HG03108 (cell line): ENCODE measurements at regions not wholly inside any gene's neighbourhood (a gene's known extent, or its start where the extent isn't known, plus 50 kb on each side); places are given as distances from the start of the nearest gene placed in this dataset.

Experiments
- ATAC-seq: cut with Tn5 transposase; IDR thresholded peaks from one replicate; pipeline ENCODE4 v1.9.1; 2021; ENCODE audit warnings: moderate library complexity; ENCODE audit not compliant: unreplicated experiment

DNA sequence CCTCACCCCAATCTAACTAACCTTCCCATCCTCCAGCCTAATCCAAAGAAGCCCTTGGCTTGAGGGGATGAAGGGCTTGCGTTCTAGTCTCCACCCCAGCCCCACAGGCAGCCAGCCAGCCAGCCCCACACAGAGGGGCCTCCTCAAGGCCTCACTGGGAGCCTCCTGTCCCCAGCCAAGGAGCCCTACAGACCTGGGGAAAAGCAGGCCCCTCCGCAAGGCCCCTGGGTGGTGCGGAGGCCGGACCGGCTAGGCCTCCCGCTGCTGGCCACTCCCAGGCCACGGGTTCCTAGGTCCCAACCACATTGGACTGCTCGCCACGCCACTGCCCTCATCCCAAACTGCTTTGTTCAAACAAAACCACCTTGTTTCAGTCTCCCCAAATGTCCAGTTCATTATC, 78.0 kb downstream of the ZIC5 start:
- ATAC-seq, result no peak

- no peak for ATAC-seq
Measured at GRCh38 chr13:99892866-99893504, 78.6 kb downstream of the ZIC5 start.

DNA sequence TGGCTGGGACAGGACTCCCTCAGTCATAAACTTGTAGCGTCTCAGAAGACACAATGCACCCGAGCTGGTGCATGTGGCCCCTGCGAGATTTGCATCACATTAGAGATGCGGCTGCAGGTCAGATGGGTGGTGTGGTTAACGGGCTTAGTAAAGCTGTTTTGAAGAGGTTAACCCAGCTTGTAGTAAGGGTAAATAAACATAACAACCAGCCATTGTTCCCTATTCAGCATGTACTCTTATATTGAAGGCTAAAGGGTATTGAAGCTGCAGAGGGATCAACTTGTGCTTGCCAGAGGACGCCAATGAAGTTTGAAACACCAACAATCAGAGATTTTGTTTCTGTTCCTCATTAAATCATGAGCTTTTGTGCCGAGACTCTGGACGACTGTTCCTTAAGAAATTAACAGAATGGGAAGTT, 79.4 kb downstream of the ZIC5 start:
- ATAC-seq, result no peak

DNA sequence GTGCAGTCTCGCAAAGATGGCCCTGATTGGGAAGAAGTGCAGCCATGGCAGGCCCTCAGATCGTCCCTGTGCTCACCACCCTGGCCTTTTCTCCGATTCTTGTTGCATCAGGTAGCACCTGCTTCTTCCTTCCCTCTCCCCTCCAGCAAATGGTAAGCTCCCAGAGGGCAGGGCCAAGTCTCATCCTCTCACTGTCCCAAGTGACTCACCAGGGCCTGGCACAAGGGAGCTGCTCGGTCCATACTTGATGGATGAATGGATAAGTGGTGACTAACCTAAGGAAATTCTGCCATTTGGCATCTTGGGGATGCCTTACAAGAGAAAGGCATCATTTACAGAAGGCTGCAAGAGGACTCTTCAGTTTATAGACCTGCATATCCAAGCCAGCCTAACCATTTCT, 84.9 kb downstream of the ZIC5 start:
- no peak for ATAC-seq

GRCh38 chr13:99884913-99885312, 86.7 kb downstream of the ZIC5 start:
- no peak for ATAC-seq

GRCh38 chr13:99883805-99884204, 87.8 kb downstream of the ZIC5 start:
- ATAC-seq, result no peak

DNA sequence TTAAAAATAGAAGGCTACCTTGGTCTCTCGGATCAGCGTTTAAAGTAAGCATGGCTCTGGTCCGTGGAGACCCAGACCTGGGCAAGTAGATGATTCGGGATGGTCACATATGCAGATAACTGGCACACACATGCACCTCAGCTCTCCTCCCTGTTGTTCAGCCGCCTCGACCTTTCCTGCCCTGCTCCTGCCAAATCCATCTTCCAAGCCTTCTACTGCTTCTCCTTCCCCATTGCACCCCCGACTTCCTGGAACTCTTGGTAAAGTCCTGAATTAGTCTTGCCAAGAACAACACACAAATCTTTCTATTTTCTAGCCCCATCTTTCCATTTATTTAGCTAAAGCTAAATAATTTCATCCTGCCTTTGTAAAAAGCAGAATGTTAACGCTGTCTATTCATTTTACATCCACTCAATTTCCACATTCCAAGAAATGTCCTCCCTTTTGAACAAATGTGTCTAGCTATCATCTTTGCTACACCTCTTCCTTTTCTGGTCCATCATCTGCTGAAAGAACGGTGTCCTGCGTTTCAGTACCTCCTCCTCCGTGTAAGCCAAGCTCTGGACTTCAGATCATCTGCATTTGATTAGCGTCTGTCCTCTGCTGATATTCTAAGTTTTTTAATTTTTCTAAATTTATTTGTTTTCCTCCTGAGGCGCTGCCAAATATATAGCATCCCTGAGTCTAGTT, 92.5 kb downstream of the ZIC5 start:
- no peak for ATAC-seq

DNA sequence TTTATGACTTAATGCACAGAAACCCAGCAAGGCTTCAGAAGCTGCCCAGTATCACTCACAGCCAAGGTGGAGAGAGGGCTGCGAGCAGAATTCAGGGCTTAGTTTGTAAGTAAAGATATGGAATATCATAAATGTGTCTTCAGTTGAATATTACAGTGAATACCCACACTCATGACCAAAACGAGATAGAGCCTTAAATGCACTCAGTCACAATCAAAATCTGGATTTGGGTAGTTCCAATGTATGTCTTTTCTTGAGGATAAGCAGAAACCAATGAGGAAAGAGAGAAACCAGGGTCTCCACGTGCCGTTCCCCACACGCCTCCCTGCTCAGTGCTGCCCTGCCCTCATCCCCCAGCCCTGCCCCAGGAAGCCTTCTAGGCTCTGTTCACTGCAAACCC, 94.9 kb downstream of the ZIC5 start:
- no peak for ATAC-seq

DNA sequence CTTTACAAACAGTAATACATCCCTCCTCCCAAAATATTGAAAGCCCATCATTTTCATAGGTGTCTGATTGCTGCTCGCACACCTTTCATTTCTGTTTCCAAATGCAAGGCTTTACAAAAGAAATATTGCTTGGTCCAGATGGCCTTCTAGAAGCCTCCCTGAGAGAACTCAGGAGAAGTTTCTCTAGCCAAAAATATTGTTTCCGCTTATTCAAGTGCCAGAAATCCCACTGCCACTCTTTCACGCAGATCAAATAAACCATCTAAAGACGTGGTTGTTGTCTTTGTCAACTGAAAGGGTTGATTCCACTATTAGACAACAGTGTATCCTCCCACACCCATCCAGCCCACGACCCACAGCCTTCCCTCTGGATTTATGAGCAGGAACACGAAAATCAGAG, 96.2 kb downstream of the ZIC5 start:
- no peak for ATAC-seq

- no peak for ATAC-seq
Measured at GRCh38 chr13:99873832-99874430, 97.6 kb downstream of the ZIC5 start.

GRCh38 chr13:99873141-99873540, 98.4 kb downstream of the ZIC5 start:
- no peak for ATAC-seq

DNA sequence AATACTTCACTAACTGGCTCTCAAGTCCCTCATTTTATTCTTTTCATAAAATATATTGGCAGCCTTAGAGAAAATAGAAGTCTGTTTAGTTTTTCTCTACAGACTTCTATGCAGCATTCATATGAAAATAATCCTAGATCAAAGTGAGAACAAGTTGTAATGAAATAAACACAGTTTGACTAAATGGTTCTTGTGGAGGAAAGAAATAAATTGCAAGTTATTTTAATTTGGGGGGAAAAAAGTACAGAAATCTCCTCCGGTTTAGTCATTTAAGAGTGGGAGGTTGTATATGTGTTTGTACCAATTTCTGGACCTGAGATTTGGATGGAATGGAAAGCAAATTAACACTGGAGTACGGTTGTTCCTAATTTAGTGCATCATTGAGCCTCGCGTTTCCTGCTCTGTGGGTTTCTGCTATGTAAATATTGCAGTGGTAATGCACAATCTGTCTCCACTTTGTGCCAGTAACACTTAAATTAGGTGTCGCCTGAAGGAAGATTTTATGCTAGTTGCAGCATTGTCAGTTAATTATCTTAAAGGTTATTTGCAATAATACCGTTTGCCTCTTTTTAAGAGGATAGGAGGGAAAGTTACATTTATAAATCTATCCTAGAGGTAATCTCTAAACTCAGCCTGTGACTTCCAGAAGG, 100.2 kb downstream of the ZIC5 start:
- ATAC-seq, result no peak

- no peak for ATAC-seq
Measured at GRCh38 chr13:99870541-99870940, 101.0 kb downstream of the ZIC5 start.

- ATAC-seq, result no peak
Measured at GRCh38 chr13:99869830-99870229, 101.7 kb downstream of the ZIC5 start.

DNA sequence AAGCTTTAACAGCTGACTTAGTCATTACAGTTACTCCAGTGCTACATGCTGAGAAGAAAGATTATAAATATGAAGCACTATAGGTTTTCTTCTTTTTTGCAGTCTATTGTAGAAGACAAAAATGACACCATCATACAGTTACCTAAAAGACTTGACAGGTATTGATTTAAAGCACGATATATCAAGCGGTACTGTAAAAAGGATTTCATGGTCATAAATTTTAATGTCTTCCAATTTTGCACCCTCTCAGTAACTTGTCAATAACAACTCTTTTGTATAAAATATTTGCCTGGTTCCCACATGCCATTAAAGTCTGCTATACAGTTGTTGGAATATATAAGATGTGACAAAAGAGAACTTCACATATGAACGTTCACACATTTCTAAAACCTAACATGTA, 102.8 kb downstream of the ZIC5 start:
- no peak for ATAC-seq

GRCh38 chr13:99867535-99868257, 103.9 kb downstream of the ZIC5 start:
- ATAC-seq, result no peak

DNA sequence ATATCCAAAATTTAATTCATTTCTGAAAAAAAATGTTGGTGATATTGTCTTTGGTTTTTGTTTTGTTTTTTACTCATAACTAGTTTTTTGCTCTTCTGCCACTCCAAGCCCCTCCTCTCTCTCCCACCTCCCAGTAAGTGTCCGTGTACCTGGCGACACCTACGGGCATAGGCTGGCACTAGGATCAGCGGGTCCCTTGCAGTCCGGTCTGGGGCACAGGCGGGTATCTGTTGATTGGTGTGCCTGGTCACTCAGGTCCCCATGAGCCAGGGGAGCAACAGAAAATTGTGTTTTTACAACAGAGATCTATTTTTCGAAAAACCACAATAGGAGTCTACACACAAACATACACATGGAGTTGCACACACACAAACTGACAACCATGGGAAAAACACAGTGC, 104.8 kb downstream of the ZIC5 start:
- ATAC-seq, result no peak

DNA sequence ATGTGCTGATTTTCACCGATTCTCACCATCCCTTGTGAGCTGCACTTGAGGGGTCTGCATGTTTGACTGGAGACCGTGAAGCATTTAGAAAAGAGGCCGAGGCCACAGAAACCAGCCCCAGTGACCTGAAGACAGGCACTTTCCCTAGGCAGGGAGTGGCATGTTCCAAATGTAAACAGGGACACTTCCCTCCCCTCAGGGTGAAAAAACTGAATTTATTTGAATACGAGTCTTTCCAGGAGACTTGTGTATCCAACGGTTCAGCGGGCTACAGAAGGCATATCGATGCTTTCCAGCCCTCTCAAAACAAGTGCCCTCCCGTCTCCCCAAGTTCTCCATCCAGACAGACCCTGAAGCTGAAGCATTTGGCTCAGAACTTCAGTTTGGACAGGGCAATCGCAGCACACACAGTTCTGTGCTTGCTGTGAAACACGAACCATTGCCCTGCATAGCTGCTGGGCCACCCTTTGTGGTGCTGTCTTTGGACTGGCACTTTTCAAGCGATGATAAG, 106.1 kb downstream of the ZIC5 start:
- no peak for ATAC-seq

GRCh38 chr13:99864627-99864990, 107.0 kb downstream of the ZIC5 start:
- no peak for ATAC-seq

DNA sequence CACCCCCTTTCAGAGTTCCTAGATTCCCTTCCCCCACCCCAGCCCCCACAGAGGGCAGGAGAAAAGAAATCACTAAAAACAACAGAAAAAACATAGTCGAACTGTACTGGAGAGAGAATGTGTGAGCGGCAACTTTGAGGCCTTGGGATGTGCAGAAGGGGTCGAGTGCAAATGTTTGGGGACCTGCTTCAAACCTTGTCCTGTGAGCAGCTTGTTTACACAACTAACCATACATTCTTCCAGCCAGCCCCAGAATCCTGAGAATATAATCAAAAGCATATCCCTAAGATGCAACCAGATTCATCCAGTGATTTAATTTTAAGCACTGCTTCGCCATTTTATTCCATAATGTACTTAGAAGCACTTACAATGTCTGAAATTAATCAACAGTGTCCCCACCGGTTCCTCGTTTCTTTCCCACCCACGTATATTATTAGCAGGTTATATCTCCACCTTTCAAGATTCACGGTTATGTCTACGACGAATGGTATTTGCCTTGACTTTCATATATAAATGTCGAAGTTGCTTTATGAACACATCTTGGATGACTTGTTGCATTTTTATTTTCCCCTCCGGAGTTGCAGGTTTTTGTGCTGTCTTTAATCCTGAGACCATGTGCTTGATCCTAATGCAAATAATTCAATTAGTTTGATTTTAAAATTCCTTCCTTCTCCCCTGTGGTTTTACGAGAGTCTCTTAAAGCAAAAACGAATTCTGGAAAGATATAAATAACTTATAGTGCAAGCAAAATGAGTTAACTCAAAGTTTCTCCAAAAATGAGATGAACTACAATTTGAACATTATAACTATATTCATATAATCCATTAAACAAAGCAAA, 107.6 kb downstream of the ZIC5 start:
- no peak for ATAC-seq
